ENCODE measurements at regions not wholly inside any gene's neighbourhood (a gene's known extent, or its start where the extent isn't known, plus 50 kb on each side); places are given as distances from the start of the nearest gene placed in this dataset.

GRCh38 chr10:129161150-129161549, 305.9 kb upstream of the MGMT start:
- TF ChIP-seq EZH2 (IDR thresholded peaks at IDR 0.05; ENCODE audit: low read length, unreplicated experiment) (no peak), CTCF (conservative IDR thresholded peaks at IDR 0.05; ENCODE audit: low read depth, low read length) (no peak)

Data from PC-3 (cell line).